GM19025 (cell line): ENCODE measurements at regions not wholly inside any gene's neighbourhood (a gene's known extent, or its start where the extent isn't known, plus 50 kb on each side); places are given as distances from the start of the nearest gene placed in this dataset.

ENCODE experiments used
- ATAC-seq: cut with Tn5 transposase; IDR thresholded peaks from one replicate; pipeline ENCODE4 v1.9.1; 2021; ENCODE audit warnings: mild to moderate bottlenecking, low read depth, moderate library complexity; ENCODE audit not compliant: unreplicated experiment

- no peak for ATAC-seq
These were observed 222.3 kb upstream of the ZNF32 start for GRCh38 chr10:43870968-43871439.

- no peak for ATAC-seq
These were observed 221.1 kb upstream of the ZNF32 start for GRCh38 chr10:43869669-43870322.

- ATAC-seq, result no peak
These were observed 220.3 kb upstream of the ZNF32 start for GRCh38 chr10:43868952-43869351.

GRCh38 chr10:43867667-43868565 lies 219.2 kb upstream of the ZNF32 start:
- ATAC-seq, result no peak

GRCh38 chr10:43867113-43867512 lies 218.4 kb upstream of the ZNF32 start:
- no peak for ATAC-seq

GRCh38 chr10:43866712-43867111 lies 218.0 kb upstream of the ZNF32 start:
- no peak for ATAC-seq

- ATAC-seq, result no peak
These were observed 216.8 kb upstream of the ZNF32 start for GRCh38 chr10:43865265-43866135.

- ATAC-seq, result no peak
These were observed 216.0 kb upstream of the ZNF32 start for GRCh38 chr10:43864656-43865055.

- ATAC-seq, result no peak
These were observed 215.3 kb upstream of the ZNF32 start for GRCh38 chr10:43863859-43864591.

- ATAC-seq, result no peak
These were observed 214.6 kb upstream of the ZNF32 start for GRCh38 chr10:43863270-43863669.

GRCh38 chr10:43862756-43863155 lies 214.1 kb upstream of the ZNF32 start:
- no peak for ATAC-seq

GRCh38 chr10:43861966-43862751 lies 213.5 kb upstream of the ZNF32 start:
- no peak for ATAC-seq

GRCh38 chr10:43859016-43859525 lies 210.4 kb upstream of the ZNF32 start:
- ATAC-seq, result no peak

GRCh38 chr10:43857931-43858315 lies 209.2 kb upstream of the ZNF32 start:
- ATAC-seq, result no peak

- no peak for ATAC-seq
These were observed 208.7 kb upstream of the ZNF32 start for GRCh38 chr10:43857206-43857930.

GRCh38 chr10:43856299-43856698 lies 207.6 kb upstream of the ZNF32 start:
- ATAC-seq, result no peak

GRCh38 chr10:43855667-43856210 lies 207.1 kb upstream of the ZNF32 start:
- no peak for ATAC-seq

GRCh38 chr10:43854007-43854406 lies 205.3 kb upstream of the ZNF32 start:
- ATAC-seq, result no peak
